HCT116 (cell line): ENCODE measurements at regions not wholly inside any gene's neighbourhood (a gene's known extent, or its start where the extent isn't known, plus 50 kb on each side); places are given as distances from the start of the nearest gene placed in this dataset.

ENCODE experiments used
- ATAC-seq: fragments of 200-7000 bp; cut with Tn5 transposase; 2 replicates; pipeline ENCODE4 v1.9.1; 2020; ENCODE audit warnings: mild to moderate bottlenecking, moderate library complexity
- BruUV-seq: library from RNA; stranded (reverse); fragments of 400-500 nt; replicated peaks from 2 replicates; lab custom pipeline; 2021; lab: Mats Ljungman, UMichigan
- CTCF ChIA-PET: fragments of 300-600 bp; sonication (Branson Sonifier 250); formaldehyde crosslinking; loops from one replicate; lab custom pipeline; 2021; ENCODE audit warnings: antibody characterized with exemption; lab: Charles Lee
- POLR2A ChIA-PET: fragments of 300-600, 350-600 bp; sonication (Branson Sonifier 250); formaldehyde crosslinking; loops from one replicate; lab custom pipeline; 2021; ENCODE audit warnings: antibody characterized with exemption; lab: Charles Lee
- RAD21 ChIA-PET, 2 experiments: fragments of 300-600 bp; sonication (Branson Sonifier 250); formaldehyde crosslinking; loops; one replicate each; lab custom pipeline; 2023; ENCODE audit warnings: low total read pairs in 2 of 2; ENCODE audit not compliant: uncharacterized antibody in 2 of 2, unreplicated experiment in 2 of 2, low non-redundant PET in 1 of 2; lab: Charles Lee
- DNase-seq: peaks from one replicate; pipeline ENCODE4 v3.0.0-alpha.2; 2010; ENCODE audit warnings: low read depth, low spot score
- H2AFZ ChIP-seq: fragments of 200-600 bp; shearing (Covaris generic), sonication (generic); 2 replicates; pipeline ENCODE4 v1.6.1; 2017; ENCODE audit warnings: low read depth, mixed run types, mixed read lengths, antibody characterized with exemption, low read length; ENCODE audit not compliant: poor library complexity, severe bottlenecking
- H3K27ac ChIP-seq: 2 replicates; pipeline ENCODE4 v1.5.1; 2012; ENCODE audit warnings: low read depth, low read length
- H3K27me3 ChIP-seq: fragments of 200-600 bp; sonication (generic); 2 replicates; pipeline ENCODE4 v1.6.1; 2016; ENCODE audit warnings: mixed run types, low read length, mixed read lengths; ENCODE audit not compliant: insufficient read depth
- H3K36me3 ChIP-seq, 2 experiments: fragments of 200-500 bp in 1 of 2; fragments of 200-600 bp in 1 of 2; sonication (Bioruptor generic) in 1 of 2; sonication (generic) in 1 of 2; 2 replicates each; pipeline versions ENCODE4 v1.5.1 to v1.6.1; 2014 to 2016; ENCODE audit warnings: low read length in 2 of 2, inconsistent platforms in 1 of 2, mixed read lengths in 1 of 2, mixed run types in 1 of 2; ENCODE audit not compliant: insufficient read depth in 2 of 2, control insufficient read depth in 1 of 2
- H3K4me1 ChIP-seq, 2 experiments: fragments of 200-600 bp in 1 of 2; sonication (generic) in 1 of 2; 2 replicates each; pipeline versions ENCODE4 v1.5.1 to v1.6.1; 2012 to 2017; ENCODE audit warnings: low read length in 2 of 2, inconsistent platforms in 1 of 2, mild to moderate bottlenecking in 1 of 2, mixed read lengths in 1 of 2, mixed run types in 1 of 2, moderate library complexity in 1 of 2; ENCODE audit not compliant: insufficient read depth in 2 of 2, control insufficient read depth in 1 of 2
- H3K4me2 ChIP-seq: fragments of 200-600 bp; sonication (generic); 2 replicates; pipeline ENCODE4 v1.6.1; 2017; ENCODE audit warnings: mixed run types, low read length, mixed read lengths
- H3K4me3 ChIP-seq, 2 experiments: fragments of 200-600 bp in 1 of 2; sonication (generic) in 1 of 2; replicated peaks in 1 of 2; 2 replicates each; pipeline ENCODE4 v1.5.1; 2011 to 2016; ENCODE audit warnings: low read length in 2 of 2, control low read depth in 1 of 2, low read depth in 1 of 2, mild to moderate bottlenecking in 1 of 2, mixed read lengths in 1 of 2, mixed run types in 1 of 2
- H3K79me2 ChIP-seq: fragments of 200-600 bp; sonication (generic); 2 replicates; pipeline ENCODE4 v1.6.1; 2017; ENCODE audit warnings: mild to moderate bottlenecking, mixed run types, low read length, moderate library complexity, mixed read lengths; ENCODE audit not compliant: insufficient read depth
- H3K9ac ChIP-seq: fragments of 200-600 bp; sonication (generic); 2 replicates; pipeline ENCODE4 v1.6.1; 2016; ENCODE audit warnings: low read length, mixed read lengths
- H3K9me2 ChIP-seq: fragments of 200-600 bp; sonication (generic), shearing (Covaris generic); 2 replicates; pipeline ENCODE4 v1.6.1; 2017; ENCODE audit warnings: mixed run types, mild to moderate bottlenecking, moderate library complexity; ENCODE audit not compliant: insufficient read depth
- H3K9me3 ChIP-seq, 2 experiments: fragments of 200-500 bp in 1 of 2; fragments of 200-600 bp in 1 of 2; sonication (Bioruptor generic) in 1 of 2; sonication (generic) in 1 of 2; 2 replicates each; pipeline ENCODE4 v1.6.1; 2014 to 2017; ENCODE audit warnings: low read length in 2 of 2, mixed read lengths in 2 of 2, inconsistent platforms in 1 of 2, low read depth in 1 of 2, mild to moderate bottlenecking in 1 of 2, mixed run types in 1 of 2, moderate library complexity in 1 of 2; ENCODE audit not compliant: control insufficient read depth in 1 of 2, insufficient read depth in 1 of 2
- H4K20me1 ChIP-seq: fragments of 200-600 bp; sonication (generic), shearing (Covaris generic); 2 replicates; pipeline ENCODE4 v1.6.1; 2017; ENCODE audit warnings: mixed run types, mild to moderate bottlenecking, moderate library complexity; ENCODE audit not compliant: insufficient read depth
- CBX3 ChIP-seq: IDR thresholded peaks from 2 replicates; pipeline ENCODE4 v1.6.1; 2012; ENCODE audit warnings: low read depth
- CTCF ChIP-seq, 3 experiments: fragments of 200-600 bp in 1 of 3; sonication (generic) in 1 of 3; IDR thresholded peaks in 2 of 3; conservative IDR thresholded peaks in 1 of 3; 2 replicates each; pipeline ENCODE4 v1.5.1; 2012 to 2017; ENCODE audit warnings: low read depth in 2 of 3, low read length in 2 of 3, antibody characterized with exemption in 1 of 3, borderline replicate concordance in 1 of 3, control low read depth in 1 of 3, mild to moderate bottlenecking in 1 of 3, mixed read lengths in 1 of 3, mixed run types in 1 of 3, moderate library complexity in 1 of 3; ENCODE audit not compliant: insufficient read depth in 1 of 3
- EGR1 ChIP-seq: IDR thresholded peaks from 2 replicates; pipeline ENCODE4 v1.6.1; 2012; ENCODE audit warnings: low read depth
- ELF1 ChIP-seq: IDR thresholded peaks from 2 replicates; pipeline ENCODE4 v1.6.1; 2012; ENCODE audit warnings: low read depth, borderline replicate concordance
- EZH2 ChIP-seq: fragments of 200-600 bp; sonication (generic); IDR thresholded peaks from 2 replicates; pipeline ENCODE4 v1.6.1; 2017; ENCODE audit warnings: antibody characterized with exemption, mixed run types
- EZH2phosphoT487 ChIP-seq: fragments of 200-600 bp; IDR thresholded peaks from 2 replicates; pipeline ENCODE4 v1.6.1; 2018; ENCODE audit warnings: antibody characterized with exemption, borderline replicate concordance
- JUND ChIP-seq: IDR thresholded peaks from 2 replicates; pipeline ENCODE4 v1.6.1; 2012
- POLR2A ChIP-seq: IDR thresholded peaks from 2 replicates; pipeline ENCODE4 v1.7.0; 2011; ENCODE audit warnings: borderline replicate concordance; ENCODE audit not compliant: insufficient read depth, insufficient read length; ENCODE audit errors: extremely low read depth
- REST ChIP-seq: IDR thresholded peaks from 2 replicates; pipeline ENCODE4 v1.6.1; 2012; ENCODE audit warnings: low read depth
- SP1 ChIP-seq: IDR thresholded peaks from 2 replicates; pipeline ENCODE4 v1.6.1; 2012; ENCODE audit warnings: low read depth
- TCF7L2 ChIP-seq: IDR thresholded peaks from 2 replicates; pipeline ENCODE4 v1.7.0; 2011; ENCODE audit warnings: borderline replicate concordance, inconsistent platforms; ENCODE audit not compliant: insufficient read depth, insufficient read length; ENCODE audit errors: extremely low read depth
- ZFX ChIP-seq: fragments of 450-650 bp; IDR thresholded peaks from 2 replicates; pipeline ENCODE4 v1.6.1; 2017
- intact Hi-C: fragments of 100-400 bp; cut with micrococcal nuclease; formaldehyde crosslinking; loops from 2 replicates; pipeline ENCODE4 v1.10.0; 2022
- TF ChIP-seq, protein P1 (sequence below): IDR thresholded peaks from 2 replicates; pipeline ENCODE4 v1.6.1; 2011; ENCODE audit warnings: mild to moderate bottlenecking, low read length, moderate library complexity; ENCODE audit not compliant: insufficient replicate concordance; ENCODE audit errors: extremely low read depth
- TF ChIP-seq, protein P2 (sequence below): IDR thresholded peaks from 2 replicates; pipeline ENCODE4 v1.6.1; 2012
- TF ChIP-seq, protein P3 (sequence below): IDR thresholded peaks from 2 replicates; pipeline ENCODE4 v1.6.1; 2012

DNA sequence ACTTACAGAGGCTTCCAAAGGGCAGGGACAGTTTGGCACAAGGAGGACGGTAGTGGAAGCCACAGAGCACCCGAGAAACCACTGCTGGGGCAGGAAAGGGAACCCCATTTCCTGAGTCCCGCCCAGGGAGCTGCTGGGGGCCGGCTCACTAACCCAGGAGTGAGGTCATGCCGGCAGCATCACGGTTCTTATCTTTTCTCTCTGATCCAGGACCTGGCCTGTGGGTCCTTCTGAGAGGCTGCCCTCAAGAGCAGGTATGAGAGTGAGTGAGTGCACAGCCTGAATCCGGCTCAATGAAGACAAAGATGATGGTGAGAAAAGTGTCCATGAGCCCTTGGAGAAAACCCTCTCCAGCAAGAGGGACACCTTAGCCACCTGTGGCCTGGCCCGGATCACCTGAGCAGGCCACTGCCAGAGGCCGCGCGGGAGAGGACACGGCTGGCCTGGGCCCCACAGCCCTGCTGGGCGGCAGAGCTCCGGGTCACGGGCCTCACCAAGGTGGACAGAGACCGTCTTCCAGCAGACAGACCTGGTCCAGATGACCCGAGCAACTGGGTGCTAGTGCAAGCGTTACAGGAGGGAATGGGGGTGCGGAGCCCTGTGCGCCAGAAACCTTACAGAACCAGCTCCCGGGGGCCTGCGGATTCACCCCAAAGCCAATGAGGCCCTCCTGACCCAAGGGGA is 94.9 kb downstream of the RIPK4 start:
- Histone ChIP-seq H3K27me3 (no peaks in the 10 kb centered on the region), H3K9me2 (no peaks in the 10 kb centered on the region), H3K9ac (no peak overlapping the region), H2AFZ (no peak overlapping the region), H3K9me3 (no peaks in the 10 kb centered on the region), H3K4me2 (no peak overlapping the region), H4K20me1 (no peaks in the 10 kb centered on the region), H3K27ac (no peak overlapping the region), H3K4me3 (no peak overlapping the region), H3K79me2 (no peaks in the 10 kb centered on the region), H3K4me1 (no peaks in the 10 kb centered on the region), H3K36me3 (no peaks in the 10 kb centered on the region)
- POLR2A ChIA-PET = no interaction called here
- no peak for ATAC-seq
- intact Hi-C loops = no loop called here
- TF ChIP-seq, protein P1, sequence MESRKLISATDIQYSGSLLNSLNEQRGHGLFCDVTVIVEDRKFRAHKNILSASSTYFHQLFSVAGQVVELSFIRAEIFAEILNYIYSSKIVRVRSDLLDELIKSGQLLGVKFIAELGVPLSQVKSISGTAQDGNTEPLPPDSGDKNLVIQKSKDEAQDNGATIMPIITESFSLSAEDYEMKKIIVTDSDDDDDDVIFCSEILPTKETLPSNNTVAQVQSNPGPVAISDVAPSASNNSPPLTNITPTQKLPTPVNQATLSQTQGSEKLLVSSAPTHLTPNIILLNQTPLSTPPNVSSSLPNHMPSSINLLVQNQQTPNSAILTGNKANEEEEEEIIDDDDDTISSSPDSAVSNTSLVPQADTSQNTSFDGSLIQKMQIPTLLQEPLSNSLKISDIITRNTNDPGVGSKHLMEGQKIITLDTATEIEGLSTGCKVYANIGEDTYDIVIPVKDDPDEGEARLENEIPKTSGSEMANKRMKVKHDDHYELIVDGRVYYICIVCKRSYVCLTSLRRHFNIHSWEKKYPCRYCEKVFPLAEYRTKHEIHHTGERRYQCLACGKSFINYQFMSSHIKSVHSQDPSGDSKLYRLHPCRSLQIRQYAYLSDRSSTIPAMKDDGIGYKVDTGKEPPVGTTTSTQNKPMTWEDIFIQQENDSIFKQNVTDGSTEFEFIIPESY = no peak
- TF ChIP-seq ELF1 = no peak
- TF ChIP-seq EZH2 = no peak
- no peak for TF ChIP-seq TCF7L2
- TF ChIP-seq, protein P2, sequence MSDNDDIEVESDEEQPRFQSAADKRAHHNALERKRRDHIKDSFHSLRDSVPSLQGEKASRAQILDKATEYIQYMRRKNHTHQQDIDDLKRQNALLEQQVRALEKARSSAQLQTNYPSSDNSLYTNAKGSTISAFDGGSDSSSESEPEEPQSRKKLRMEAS = no peak
- TF ChIP-seq SP1 = no peak
- no peak for TF ChIP-seq EGR1
- TF ChIP-seq JUND = no peak
- no peak for TF ChIP-seq ZFX
- TF ChIP-seq REST = no peak
- no peak for TF ChIP-seq POLR2A
- TF ChIP-seq EZH2phosphoT487 = no peak
- no peak for TF ChIP-seq CTCF (IDR thresholded peaks at IDR 0.05 in 2 of 3, conservative IDR thresholded peaks at IDR 0.05 in 1 of 3; ENCODE audit: borderline replicate concordance in 1 of 3, insufficient read depth in 1 of 3, low read depth in 2 of 3, low read length in 2 of 3)
- TF ChIP-seq, protein P3, sequence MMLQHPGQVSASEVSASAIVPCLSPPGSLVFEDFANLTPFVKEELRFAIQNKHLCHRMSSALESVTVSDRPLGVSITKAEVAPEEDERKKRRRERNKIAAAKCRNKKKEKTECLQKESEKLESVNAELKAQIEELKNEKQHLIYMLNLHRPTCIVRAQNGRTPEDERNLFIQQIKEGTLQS = no peak
- TF ChIP-seq CBX3 = no peak
- no TSS peak for BruUV-seq
- DNase-seq = no peak
- RAD21 ChIA-PET = no interaction called here
- CTCF ChIA-PET = no interaction called here
